GM12892 (cell line): ENCODE measurements at regions not wholly inside any gene's neighbourhood (a gene's known extent, or its start where the extent isn't known, plus 50 kb on each side); places are given as distances from the start of the nearest gene placed in this dataset.

Experiments used
- POLR2A ChIP-seq: IDR thresholded peaks from 2 replicates; pipeline ENCODE4 v1.6.1; 2011; ENCODE audit warnings: low read depth, low read length, control low read depth
- POLR2AphosphoS5 ChIP-seq: IDR thresholded peaks from 2 replicates; pipeline ENCODE4 v1.6.1; 2011; ENCODE audit warnings: low read depth, low read length, control low read depth

GRCh38 chr14:71730471-71730870 lies 201.8 kb upstream of the RGS6 start:
- TF ChIP-seq POLR2AphosphoS5 (no peak), POLR2A (no peak)
